Nephron progenitor cell (in vitro differentiated cells): ENCODE measurements at regions not wholly inside any gene's neighbourhood (a gene's known extent, or its start where the extent isn't known, plus 50 kb on each side); places are given as distances from the start of the nearest gene placed in this dataset.

Experiments used
- DNase-seq: peaks from one replicate; pipeline ENCODE4 v3.0.0; 2021
- H3K27ac Mint-ChIP-seq: 2 replicates; pipeline ENCODE4 v1.8.0; 2021; ENCODE audit warnings: mild to moderate bottlenecking, moderate library complexity, mixed read lengths
- H3K27me3 Mint-ChIP-seq: 2 replicates; pipeline ENCODE4 v1.8.0; 2021; ENCODE audit warnings: mild to moderate bottlenecking, low read depth, mixed read lengths; ENCODE audit not compliant: poor library complexity
- H3K36me3 Mint-ChIP-seq: 2 replicates; pipeline ENCODE4 v1.8.0; 2021; ENCODE audit warnings: low read depth, mixed read lengths
- H3K4me1 Mint-ChIP-seq: 2 replicates; pipeline ENCODE4 v1.8.0; 2021; ENCODE audit warnings: mixed read lengths
- H3K4me3 Mint-ChIP-seq: 2 replicates; pipeline ENCODE4 v1.8.0; 2021; ENCODE audit warnings: mild to moderate bottlenecking, moderate library complexity, mixed read lengths
- H3K9me3 Mint-ChIP-seq: 2 replicates; pipeline ENCODE4 v1.8.0; 2021; ENCODE audit warnings: mild to moderate bottlenecking, moderate library complexity, mixed read lengths
- TF ChIP-seq, protein P1 (sequence below): fragments of 200-600 bp; sonication (generic); IDR thresholded peaks from 2 replicates; pipeline ENCODE4 v1.5.0; 2021; ENCODE audit warnings: antibody characterized with exemption

DNA sequence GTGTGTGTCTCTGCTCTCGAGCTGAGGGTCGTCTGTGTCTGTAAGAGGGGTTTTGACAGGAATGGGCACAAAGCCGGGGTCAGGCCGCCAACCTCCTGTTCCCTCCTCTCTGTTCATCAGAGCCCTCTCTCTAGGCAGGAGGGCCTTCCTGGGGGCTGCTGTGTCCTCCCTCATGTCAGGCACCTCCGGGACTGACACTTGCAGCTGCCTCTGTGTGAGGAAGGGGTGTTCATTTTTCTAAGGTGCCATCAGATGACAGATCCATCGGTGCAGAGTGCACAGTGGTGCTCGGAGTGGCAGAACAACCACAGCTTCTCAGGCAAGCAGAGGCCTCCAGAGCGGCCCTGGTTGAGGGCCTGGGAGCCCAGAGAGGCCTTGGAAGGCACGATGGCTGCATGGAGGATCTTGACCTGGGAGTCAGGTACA lies 265.4 kb upstream of the B3GAT1 start:
- Mint-ChIP-seq H3K9me3 (no peaks in the 10 kb centered on the region), H3K27me3 (peaks cover 7% of the 10 kb centered on the region), H3K4me1 (no peaks in the 10 kb centered on the region), H3K36me3 (no peaks in the 10 kb centered on the region), H3K4me3 (no peak overlapping the region), H3K27ac (no peak overlapping the region)
- TF ChIP-seq, protein P1, sequence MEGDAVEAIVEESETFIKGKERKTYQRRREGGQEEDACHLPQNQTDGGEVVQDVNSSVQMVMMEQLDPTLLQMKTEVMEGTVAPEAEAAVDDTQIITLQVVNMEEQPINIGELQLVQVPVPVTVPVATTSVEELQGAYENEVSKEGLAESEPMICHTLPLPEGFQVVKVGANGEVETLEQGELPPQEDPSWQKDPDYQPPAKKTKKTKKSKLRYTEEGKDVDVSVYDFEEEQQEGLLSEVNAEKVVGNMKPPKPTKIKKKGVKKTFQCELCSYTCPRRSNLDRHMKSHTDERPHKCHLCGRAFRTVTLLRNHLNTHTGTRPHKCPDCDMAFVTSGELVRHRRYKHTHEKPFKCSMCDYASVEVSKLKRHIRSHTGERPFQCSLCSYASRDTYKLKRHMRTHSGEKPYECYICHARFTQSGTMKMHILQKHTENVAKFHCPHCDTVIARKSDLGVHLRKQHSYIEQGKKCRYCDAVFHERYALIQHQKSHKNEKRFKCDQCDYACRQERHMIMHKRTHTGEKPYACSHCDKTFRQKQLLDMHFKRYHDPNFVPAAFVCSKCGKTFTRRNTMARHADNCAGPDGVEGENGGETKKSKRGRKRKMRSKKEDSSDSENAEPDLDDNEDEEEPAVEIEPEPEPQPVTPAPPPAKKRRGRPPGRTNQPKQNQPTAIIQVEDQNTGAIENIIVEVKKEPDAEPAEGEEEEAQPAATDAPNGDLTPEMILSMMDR: no peak
- DNase-seq: no peak

DNA sequence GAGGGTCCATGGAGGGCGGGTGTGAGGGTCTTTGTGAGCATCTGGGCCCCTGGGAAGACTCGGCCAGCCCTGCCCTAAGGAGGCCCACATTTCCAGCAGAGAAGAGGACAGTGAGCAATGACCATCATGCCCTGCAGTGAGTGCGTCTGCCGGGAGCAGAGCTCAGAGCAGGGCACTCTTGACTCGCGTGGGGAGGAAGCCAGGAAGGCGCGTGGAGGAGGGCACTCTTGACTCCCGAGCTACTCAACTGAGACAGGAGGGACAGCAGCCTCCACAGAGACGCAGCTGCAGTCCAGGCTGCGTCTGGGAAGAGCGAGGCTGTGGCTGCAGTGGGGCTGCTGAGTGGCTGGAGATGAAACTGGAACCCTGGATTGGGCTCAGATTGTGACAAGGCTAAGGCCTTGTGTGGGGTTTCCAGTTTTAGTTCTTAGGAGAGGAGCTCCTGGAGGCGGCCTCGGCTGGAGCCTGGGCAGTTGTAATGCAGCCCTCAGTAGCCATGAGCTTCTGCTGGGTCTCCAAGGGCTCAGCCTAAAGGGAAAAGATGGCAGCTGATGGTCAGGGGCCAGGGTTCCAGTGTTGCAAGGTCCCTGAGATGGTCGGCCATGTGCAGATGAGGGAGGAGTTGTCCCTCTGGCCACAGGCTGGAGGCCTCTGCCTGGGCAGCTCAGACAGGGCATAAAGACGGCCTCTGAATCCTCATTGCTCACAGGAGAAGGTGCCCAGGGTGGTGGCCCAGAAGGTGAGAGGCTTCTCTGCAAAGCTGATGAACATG lies 264.7 kb upstream of the B3GAT1 start:
- TF ChIP-seq, protein P1: no peak
- H3K4me1 Mint-ChIP-seq: peaks cover 6% of the 10 kb centered on the region
- peaks cover 12% of the 10 kb centered on the region for H3K27me3 Mint-ChIP-seq
- no peaks in the 10 kb centered on the region for H3K9me3 Mint-ChIP-seq
- H3K27ac Mint-ChIP-seq: no peak overlapping the region
- H3K4me3 Mint-ChIP-seq: no peak overlapping the region
- H3K36me3 Mint-ChIP-seq: no peaks in the 10 kb centered on the region
- DNase-seq: no peak

DNA sequence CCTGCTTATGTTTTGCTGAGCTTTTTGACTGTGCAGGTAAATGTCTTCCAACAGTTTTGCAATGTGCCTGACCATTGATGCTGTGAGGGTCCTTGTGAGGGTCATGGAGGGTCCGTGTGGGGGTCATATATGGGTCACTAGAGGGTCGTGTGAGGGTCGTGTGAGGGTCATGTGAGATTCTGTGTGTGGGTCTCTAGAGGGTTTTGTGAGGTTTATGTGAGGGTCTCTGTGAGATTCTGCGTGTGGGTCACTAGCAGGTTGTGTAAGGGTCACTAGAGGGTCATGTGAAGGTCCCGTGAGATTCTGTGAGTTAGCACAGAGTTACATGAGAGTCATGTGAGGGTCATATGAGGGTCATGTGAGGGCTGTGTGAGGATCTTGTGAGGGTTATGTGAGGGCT lies 263.9 kb upstream of the B3GAT1 start:
- Mint-ChIP-seq H3K4me1 (peaks cover 13% of the 10 kb centered on the region), H3K36me3 (no peaks in the 10 kb centered on the region), H3K27ac (no peak overlapping the region), H3K9me3 (no peaks in the 10 kb centered on the region), H3K27me3 (peaks cover 18% of the 10 kb centered on the region), H3K4me3 (no peak overlapping the region)
- TF ChIP-seq, protein P1: no peak
- DNase-seq: no peak

DNA sequence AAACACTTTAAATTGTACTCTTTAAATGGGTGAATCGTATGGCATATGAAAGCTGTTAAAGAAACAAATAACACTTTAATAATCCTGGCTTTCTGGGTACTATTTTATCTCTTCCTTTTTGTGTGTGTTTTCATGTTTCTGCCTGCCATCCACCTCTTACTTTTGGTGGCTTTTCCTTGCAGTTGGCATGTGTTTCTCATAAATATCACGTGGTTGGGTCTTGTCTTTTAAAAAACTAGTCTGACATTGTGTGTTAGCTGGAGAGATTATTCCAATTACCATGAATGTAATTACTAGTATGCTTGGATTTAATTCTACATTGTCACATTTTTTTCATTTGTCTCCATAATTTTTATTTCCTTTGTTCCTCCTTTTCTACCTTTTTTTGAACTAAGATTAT lies 262.9 kb upstream of the B3GAT1 start:
- Mint-ChIP-seq H3K4me3 (no peak overlapping the region), H3K27ac (no peak overlapping the region), H3K4me1 (peaks cover 23% of the 10 kb centered on the region), H3K9me3 (no peaks in the 10 kb centered on the region), H3K27me3 (peaks cover 22% of the 10 kb centered on the region), H3K36me3 (no peaks in the 10 kb centered on the region)
- DNase-seq: no peak
- TF ChIP-seq, protein P1: no peak

DNA sequence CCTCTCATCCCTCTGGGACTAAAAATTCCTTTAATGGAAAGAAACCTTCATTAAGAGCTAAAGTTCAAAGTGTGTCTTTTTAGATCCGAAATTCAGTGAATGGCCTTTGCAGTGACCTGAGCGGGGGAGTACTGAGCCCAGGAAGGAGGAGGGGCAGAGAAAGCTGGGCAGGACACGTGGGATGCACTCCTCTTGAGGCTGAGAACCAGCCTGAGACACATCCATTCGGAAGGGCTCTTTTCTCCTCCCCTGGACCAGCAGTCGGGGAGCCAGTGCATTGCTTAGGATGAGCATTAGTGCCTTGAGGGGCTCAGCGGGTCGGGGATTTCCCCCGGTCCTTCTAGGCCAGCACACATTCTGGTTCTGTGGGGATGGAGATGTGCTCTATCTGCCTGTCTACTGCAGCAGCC lies 258.9 kb upstream of the B3GAT1 start:
- Mint-ChIP-seq H3K36me3 (no peaks in the 10 kb centered on the region), H3K27me3 (peaks cover 30% of the 10 kb centered on the region), H3K9me3 (no peaks in the 10 kb centered on the region), H3K4me3 (peak overlapping the region; percentile 10), H3K4me1 (peaks cover 25% of the 10 kb centered on the region), H3K27ac (no peak overlapping the region)
- DNase-seq: no peak
- TF ChIP-seq, protein P1: no peak

DNA sequence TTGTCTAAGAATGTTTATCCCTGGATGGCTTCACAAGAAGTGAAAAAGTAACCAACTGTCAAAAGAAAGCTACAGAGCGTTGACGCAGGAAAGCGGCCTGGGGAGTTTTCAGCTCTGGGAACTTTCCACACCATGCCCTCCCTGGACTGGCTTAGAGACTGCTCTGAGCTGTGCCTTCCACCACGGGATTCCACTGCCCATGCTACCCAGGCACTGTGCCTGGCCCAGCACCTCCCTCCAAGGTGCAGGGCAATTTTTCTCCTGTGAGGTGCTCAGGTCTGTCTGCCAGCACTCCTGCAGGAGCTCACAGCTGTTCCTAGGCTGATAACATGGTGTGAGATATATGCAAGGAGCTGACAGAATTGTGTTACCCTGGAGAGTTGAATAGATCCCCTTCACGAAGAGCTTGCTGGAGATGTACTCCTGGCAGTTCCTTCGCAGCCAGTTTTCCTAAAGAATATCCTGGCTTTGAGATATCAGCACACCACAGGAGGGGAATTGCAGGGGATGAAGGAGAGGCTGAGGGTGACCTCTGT lies 258.3 kb upstream of the B3GAT1 start:
- TF ChIP-seq, protein P1: no peak
- no peaks in the 10 kb centered on the region for H3K36me3 Mint-ChIP-seq
- no peak for DNase-seq
- H3K4me1 Mint-ChIP-seq: peaks cover 25% of the 10 kb centered on the region
- no peak overlapping the region for H3K27ac Mint-ChIP-seq
- H3K9me3 Mint-ChIP-seq: no peaks in the 10 kb centered on the region
- H3K27me3 Mint-ChIP-seq: peaks cover 35% of the 10 kb centered on the region
- peak overlapping the region; percentile 10 for H3K4me3 Mint-ChIP-seq
